GM18519 (cell line): ENCODE measurements at regions not wholly inside any gene's neighbourhood (a gene's known extent, or its start where the extent isn't known, plus 50 kb on each side); places are given as distances from the start of the nearest gene placed in this dataset.

Source experiments
- ATAC-seq: cut with Tn5 transposase; IDR thresholded peaks from one replicate; pipeline ENCODE4 v1.9.1; 2021; ENCODE audit warnings: mild to moderate bottlenecking, moderate library complexity; ENCODE audit not compliant: unreplicated experiment, low FRiP score

DNA sequence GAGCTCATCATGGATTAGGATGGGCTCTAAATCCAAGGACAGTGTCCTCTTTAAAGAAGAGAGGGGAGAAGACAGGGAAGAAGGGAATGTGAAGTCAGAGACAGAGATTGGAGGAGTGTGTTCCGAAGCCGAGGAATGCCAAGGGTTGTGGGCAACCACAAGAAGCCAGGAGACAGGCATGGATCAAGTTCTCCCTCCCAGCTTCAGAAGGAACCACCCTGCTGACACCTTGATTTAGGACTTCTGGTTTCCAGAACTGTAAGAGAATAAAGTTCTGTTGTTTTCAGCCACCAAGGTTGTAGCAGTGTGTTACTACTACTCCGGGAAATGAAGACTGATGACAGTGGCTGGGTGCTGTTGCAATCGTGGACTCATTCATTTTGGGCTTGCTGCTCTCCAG, 120.1 kb downstream of the RPS12 start:
- no peak for ATAC-seq

DNA sequence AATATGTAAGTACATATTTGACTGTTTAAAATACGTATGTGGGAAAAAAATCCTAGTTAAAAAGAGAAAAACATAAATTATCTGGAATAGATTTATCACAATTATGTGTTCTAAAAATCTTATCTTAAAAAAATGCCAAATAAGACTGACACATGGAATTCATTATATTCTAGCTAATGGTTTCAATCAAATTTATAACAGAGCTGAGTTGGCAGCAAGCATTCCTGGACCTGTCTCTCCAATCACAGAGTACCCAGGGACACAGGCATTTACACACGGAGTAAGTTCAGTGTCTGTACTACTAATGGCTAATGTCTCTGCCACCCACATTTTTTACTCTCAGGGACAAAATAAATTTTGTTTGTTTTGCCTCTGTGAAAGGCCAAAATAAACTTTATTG, 122.3 kb downstream of the RPS12 start:
- ATAC-seq, result no peak

DNA sequence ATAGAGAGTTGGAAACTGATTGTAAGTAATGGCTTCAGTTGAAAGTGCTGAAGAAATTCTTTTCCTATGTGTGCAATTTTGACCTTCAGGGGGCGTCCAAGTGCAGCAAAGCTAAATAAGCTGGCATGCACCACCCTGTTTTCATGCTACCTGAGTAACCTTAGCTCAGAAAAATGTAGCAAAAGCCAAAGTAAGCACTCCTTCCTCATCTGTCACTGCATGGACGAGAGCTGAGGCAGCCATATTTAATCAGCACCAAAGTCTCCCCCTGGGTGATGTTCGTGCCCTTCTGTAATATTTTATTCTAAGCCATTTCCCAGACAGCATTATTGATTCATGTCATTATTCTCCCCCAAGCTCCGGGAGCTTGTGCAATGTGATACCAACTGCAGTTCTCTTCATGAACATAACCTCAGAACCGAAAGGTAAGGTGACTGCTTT, 123.1 kb downstream of the RPS12 start:
- ATAC-seq, result no peak

DNA sequence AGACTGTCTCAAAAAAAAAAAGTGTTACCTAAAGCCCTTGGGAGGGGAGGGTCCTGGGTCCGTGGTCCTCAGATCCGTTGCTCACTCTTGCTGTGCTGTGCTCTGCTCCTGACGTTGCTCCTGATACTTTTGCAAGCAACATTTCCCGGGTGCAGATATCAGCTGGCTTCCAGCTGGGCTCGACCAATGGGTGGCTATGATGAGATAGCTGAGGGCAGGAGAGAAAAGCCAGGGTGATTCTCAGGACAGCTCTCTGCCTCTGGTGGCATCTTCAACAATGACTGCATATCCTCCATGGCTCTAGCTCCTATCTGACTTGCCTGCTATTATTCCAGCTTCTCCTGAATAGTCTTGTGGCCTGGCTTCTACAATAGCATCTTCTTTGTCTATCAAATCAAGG, 134.5 kb downstream of the RPS12 start:
- no peak for ATAC-seq

DNA sequence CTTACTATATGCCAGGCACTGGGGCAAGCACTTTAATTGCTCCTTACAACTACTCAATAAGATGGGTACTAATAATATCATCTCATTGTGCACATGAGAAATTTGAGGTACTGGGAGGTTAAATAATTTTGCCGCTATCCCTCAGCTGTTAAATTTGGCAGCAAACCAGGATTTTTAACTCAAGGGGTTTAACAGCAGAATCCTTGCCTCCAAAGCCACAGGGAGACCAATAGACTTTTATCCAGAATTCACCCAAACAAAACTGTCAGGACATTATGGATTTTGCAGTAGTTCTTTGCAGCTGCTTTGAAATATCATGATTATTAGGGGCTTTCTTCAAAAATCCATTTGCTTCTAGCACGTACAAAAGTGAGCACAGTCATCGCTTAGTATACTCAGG, 136.2 kb downstream of the RPS12 start:
- no peak for ATAC-seq

DNA sequence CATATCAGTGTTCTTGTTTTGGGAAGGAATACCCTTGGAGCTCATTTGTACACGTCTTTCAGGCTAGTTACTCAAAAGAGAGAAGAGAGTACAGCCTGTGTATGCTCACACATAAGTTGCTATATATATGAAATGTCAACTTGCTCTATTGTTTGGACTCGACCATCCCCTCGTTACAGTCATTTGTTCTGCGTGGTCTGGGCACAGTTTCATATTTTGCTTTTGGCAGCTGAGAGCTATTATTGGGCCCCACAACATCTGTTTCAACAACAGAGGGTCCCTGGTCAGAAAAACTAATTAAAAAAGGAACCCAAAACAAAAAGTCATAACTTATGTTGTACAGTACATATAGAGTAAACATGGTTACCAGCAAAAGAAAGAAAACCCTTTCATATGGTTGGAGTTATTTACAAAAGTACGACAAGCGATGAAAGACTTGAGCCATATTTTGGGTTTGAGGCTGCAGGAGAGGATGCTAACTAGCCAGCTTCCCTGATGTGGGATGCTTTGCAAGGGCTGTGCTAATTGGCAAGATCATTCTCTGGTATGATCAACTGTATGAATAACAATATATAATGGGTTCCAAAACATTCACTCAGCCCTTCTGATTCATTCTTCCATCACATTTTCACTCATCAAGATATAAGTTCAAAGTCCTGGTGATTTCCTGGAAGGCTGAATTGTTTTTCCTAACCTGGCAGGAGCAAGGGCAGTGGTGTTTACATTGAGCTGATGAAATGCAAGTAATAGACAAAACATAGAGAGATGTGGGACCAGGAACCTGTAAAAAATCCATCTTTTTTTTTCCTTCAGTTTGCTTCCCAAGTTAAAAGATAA, 137.9 kb downstream of the RPS12 start:
- ATAC-seq, result no peak

DNA sequence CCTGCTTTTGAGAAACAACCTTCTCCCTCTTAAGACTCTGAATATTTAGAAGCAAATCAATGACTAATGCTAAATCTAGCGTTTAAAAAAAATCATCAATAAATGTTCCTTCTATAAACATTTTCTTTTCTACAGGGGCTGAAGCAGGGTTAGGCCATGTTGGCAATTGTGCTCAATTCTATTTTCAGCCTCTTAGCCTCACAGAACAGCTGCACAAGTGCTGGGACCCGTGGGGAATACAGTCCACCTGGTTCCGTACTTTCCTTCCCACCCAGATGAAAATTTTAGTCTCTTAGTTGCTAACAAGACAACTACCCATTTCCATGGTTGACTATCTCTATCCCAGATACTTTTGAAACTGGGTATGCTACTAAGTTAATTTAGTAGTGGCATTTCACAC, 138.6 kb downstream of the RPS12 start:
- ATAC-seq, result no peak

DNA sequence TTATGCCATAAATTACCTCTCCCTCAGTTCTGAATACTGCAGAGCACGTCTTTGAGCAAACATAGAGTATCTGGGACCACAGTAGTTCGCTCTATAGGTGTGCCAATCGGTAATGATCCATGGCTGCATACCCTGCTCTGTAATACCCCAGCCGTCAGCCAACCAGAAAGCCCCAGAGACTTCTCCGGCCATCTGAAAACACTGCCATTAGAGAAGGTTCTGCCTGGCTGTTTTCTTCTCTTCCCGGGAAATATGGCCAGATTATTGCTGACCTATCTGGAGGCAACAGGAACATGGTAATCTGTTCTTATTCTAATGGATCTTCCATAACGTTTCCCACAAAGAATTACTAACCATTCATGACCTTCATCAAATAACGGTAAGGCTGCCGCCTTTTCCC, 139.9 kb downstream of the RPS12 start:
- no peak for ATAC-seq

DNA sequence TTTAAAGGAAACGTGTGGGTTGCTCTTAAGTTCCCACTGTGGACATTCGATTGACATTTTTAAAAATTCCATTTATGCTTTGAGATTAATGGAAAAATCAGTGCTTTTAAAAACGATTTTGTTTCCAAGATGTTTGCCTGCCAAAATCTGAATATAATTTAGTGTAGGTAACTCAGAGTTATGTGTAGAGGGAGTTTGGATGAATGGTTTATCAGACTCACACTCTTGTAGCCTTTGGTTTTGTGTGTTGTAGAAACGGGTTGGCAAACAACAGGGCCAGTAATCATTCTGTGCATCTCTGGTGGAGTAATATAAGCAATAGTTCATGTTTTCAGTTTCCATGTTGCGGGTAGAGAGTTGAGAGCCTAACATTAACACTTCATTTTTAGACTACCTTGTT, 140.6 kb downstream of the RPS12 start:
- ATAC-seq, result no peak

DNA sequence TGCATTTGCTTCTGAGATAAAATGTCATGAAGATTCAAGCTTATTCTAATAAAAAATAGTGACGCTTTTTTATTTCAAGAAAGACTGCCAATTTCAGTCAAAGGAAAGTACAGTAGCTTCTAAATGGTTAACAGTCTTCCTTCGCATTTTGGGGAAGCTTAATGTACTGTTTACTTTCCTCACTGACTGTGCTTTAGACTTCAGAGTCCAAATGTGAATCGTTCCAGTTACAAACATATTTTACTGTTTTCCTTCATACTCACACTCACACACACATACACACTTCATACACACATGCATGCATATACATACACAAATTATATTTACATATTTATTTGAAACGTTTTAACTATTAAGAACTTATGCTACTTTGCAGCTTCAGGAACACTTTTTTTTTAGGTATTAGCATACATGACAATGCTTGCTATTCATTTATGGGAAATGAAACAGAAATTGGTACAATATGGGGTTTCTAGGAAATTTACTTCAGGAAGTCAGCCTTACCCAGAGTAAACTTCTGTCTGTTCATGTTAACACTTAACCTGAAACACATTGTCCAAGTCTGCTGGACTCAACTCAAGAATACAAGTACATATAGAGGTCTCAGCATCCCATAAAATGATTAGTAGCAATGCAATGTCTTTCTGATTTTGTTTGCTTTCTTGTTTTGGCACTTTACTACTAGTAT, 145.4 kb downstream of the RPS12 start:
- ATAC-seq, result no peak

DNA sequence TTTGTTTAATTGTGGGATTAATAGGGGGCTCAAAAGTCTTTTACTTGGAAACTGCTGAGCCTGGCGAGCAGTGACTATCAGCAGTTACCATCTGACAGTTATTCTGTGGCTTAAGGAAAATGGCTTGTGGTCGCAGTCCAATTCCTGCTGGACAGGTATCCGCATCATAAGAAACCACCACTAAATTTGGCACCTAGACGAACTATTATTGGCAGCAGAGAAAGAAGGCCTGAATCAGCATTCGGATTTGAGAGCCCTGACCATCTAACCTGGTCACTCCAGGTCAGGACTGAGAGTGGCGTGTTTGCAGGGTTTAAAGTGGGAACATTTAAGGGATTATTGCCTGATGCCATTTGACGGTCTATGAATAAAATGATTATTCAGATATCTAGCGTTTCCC, 146.4 kb downstream of the RPS12 start:
- ATAC-seq, result no peak

DNA sequence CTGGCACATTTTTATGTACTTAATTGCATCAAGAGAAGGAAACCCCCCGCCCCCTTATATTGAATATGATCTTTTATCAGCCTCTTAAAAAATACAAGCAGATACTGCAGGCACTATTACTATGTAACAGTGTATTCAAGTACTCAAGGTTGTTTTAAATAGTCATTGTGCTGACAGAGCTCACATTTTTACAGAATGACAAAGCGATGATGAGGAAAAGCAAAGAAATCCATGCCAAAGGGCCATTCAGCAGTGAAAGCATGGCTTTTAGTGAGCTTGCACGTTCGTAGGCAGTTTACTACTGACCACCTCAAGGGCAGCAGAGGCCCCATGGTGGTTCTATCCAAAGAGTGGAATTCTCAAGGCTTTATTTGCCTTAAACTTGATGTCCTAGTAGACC, 146.8 kb downstream of the RPS12 start:
- ATAC-seq, result no peak

DNA sequence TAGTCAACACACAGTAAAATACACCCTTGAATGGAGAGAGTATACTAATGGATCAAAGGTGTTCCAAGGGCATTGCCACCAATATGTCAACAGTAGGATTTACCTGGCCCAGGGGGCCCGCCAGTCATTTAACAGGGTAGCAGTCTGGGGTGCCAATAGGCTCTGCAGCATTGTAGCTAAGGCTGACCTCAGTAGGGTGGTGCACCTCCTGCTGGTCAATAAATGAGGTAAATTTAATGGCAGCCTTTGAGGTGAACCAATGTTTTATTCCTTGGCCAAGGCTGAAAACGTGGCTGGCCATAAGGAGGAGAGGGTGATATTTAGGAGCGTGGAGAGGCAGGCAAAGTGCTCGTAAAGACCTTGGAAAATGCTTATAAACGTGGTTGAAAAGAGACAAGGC, 147.2 kb downstream of the RPS12 start:
- no peak for ATAC-seq

DNA sequence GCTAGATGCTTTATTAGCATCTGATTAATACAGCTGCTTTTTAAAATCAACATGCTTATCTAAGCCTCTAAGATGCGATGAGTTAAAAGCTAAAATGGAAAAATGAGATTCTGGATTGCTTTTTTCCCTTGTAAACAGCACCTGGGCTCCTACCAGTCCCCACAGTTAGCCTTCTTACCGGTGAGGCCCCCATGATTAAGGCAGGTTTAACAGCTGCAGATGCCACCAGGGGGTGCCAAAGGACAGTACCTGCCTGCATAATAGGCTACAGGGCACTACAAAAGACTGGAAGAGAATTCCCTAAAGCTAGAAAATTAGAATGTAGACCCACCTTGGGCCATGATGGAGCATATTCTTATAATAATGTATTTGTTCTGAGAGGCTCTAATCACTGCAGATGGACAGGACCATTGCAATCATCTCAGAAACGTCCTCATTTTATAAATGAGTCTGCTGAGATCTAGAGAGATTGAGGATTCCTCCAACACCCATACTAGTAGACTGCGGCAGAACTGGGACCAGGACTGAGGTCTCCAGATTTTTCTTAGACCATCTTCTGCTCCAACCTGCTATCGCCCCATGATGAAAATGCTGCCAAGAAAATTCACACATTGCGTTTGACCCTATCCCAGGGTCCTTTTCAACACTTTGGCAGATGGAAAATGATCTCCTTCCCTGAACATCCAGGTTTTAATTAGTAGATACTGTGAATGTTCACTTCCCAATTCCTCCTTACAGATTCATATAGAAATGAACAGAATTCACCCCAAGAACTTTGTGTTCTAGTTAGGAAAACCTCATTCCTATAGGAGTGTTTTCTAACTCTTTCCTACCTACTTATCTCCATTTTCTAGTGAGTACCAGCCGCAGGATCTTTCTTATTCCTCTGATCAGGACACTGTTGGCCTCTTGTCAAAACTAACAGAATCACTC, 148.8 kb downstream of the RPS12 start:
- ATAC-seq, result peak; percentile 52

DNA sequence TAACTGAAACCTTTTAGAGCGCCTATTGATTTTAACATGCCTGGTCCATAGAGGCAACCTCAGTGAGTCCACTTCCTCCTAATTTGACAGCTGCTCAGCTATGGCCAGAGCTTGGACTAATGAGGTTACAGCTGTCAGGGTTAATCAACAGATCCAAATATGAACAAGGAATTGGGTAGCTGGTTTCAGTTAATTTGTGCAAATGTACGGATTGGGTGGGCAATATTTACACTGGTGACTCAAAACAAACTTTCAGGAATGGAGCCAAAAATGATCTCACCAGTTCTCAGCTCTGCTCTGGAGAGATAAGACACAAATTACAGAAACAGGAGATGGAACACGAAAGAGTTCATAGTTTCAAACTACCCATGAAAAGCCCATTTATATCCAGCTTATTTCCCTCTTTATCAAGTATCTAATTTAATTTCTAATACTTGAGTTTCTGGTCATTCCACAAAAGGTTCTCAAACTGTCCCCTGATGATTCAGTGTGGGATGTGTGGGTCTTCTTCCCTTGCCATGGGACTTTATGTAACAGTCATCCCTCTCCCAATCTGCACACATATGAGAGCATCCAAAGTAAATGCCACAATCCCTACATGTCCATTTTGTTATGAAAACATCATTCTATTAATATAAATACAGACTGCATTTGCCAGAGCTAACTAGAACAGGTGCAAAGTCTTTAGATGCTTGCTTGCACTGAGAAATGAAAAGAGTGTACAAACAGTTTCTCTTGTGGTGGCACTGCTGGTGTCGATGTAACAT, 149.9 kb downstream of the RPS12 start:
- peak; percentile 44 for ATAC-seq

DNA sequence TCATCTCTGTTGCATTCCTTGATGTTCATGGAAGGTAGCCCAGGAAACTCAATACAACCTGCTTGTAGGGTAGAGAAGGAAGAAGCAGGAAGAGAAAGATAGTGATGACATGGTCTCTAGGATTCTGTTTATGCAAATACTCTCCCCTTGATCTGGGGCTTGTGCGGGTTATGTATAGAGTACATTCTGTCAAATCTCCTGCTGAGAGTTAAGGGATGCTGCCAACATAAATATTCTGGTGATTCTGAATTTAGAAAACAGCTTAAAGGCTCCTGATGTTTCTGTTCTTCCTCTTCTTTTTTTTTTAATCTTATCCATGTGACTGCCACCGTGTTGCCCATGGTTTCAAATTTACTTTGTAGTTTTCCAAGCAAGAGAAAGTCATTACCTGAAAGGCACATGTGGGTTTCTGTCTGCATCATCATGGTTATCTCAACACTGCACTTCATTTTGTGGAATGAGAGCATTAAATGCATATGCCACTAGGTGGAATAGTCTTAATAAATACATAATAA, 150.6 kb downstream of the RPS12 start:
- no peak for ATAC-seq

DNA sequence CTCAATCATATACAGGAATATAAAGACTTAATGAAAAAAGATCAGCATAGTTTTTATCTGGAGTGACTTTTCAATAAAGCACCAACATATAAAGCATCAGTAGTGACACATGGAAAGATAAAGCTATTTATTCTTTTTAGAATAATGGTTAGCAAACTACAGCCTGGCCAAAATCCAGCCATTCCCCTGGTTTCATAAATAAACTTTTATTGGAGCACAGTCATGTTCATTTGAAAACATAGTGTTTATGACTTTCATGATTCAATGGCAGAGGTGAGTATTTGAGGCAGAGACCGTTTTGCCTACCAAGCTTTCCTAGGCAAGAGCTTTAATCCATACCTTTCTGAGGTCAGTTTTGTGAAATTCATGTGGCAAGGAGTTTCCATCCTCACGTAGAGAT, 153.5 kb downstream of the RPS12 start:
- no peak for ATAC-seq

DNA sequence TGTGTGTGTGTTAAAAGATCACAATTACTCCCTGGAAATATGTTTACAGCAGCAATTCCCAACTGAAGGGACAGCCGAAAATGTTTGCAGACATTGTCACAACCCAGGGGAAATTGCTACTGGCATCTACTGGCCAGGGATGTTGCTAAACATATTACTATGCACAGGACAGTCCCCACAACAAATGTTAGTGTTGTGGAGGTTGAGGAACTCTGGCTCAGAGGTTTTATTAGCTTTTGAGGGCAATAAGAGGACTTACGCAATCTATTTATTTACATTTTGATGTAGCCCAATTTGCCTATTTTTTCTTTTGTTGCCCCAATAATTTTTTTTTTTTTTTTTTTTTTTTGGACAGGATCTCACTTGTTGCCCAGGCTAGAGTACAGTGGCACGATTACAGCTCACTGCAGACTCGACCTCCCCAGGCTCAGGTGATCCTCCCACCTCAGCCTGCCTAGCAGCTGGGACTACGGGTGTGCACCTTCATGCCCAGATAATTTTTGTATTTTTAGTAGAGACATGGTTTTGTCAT, 154.1 kb downstream of the RPS12 start:
- no peak for ATAC-seq

DNA sequence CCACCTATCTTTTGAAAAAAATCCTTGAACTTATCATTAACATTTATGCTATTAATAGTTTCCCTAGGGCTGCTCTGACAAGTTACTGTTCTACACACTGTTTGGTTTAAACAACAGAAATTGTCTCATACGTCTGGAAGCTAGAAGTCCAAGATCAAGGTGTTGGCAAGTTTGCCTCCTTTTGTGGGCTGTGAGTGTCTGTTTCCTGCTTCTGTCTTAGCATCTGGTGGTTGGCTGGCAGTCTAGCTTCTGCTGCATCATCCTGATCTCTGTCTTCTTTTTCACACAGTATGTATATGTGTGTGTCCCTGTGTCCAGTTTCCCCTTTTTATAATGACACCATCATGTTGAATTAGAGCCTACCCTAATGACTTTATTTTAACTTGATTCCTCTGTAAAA, 154.8 kb downstream of the RPS12 start:
- ATAC-seq, result no peak

DNA sequence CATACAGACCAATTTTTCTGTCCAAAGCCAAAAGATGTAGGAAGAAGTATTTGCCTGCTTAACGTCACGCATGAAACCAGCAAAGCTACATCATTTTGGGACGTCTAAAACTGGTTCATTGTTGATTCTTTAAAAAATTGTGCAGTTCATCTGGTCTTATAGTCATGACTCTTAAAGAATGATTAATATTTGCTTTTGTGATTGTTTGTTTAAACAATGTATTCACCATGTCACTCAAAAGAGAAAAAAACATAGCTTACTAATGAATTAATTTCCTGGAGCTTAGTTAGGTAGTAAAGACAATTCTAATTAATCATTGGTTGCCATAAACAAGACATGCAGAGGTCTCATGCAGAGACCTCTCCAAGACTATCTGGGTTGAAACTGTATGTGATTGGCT, 157.3 kb downstream of the RPS12 start:
- ATAC-seq, result no peak
